ENCODE measurements at regions not wholly inside any gene's neighbourhood (a gene's known extent, or its start where the extent isn't known, plus 50 kb on each side); places are given as distances from the start of the nearest gene placed in this dataset.
"Not testable (repeated sequence)": the region's sequence is repeated elsewhere in the genome, so short reads cannot be mapped to it uniquely, and the experiment has no call there.

DNA sequence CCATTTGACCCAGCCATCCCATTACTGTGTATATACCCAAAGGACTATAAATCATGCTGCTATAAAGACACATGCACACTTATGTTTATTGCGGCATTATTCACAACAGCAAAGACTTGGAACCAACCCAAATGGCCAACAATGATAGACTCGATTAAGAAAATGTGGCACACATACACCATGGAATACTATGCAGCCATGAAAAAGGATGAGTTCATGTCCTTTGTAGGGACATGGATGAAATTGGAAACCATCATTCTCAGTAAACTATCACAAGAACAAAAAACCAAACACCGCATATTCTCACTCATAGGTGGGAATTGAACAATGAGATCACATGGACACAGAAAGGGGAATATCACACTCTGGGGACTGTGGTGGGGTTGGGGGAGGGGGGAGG, 242.7 kb upstream of the FOXF1 start:
- CTCF ChIA-PET; DNase-seq; POLR2A ChIA-PET; H3K4me3 ChIP-seq (ENCODE audit: control insufficient read depth in 1 of 7, extremely low read depth in 1 of 7, insufficient read depth in 4 of 7, low read depth in 2 of 7, low read length in 6 of 7); H3K9me3 ChIP-seq (ENCODE audit: control extremely low read depth in 1 of 5, control insufficient read depth in 4 of 5, insufficient read depth in 2 of 5, low read depth in 1 of 5, low read length in 4 of 5); H3K36me3 ChIP-seq (ENCODE audit: control insufficient read depth in 4 of 4, insufficient read depth in 4 of 4, low read length in 3 of 4); H3K27ac ChIP-seq (ENCODE audit: insufficient read depth in 1 of 2, low read depth in 1 of 2, low read length in 2 of 2, poor library complexity in 1 of 2, severe bottlenecking in 2 of 2); H3K4me1 ChIP-seq (ENCODE audit: control extremely low read depth in 1 of 4, control insufficient read depth in 4 of 4, insufficient read depth in 4 of 4, low read length in 3 of 4): not testable (repeated sequence)
- WGBS (ENCODE audit: insufficient coverage) = no CpG with 5 or more reads among the region's 3 CpGs
- H3K27me3 ChIP-seq (replicated peaks in 2 of 5; ENCODE audit: control insufficient read depth in 4 of 5, insufficient read depth in 5 of 5, low read length in 4 of 5) = peaks cover 0 to 11% (median 0%) of the 10 kb centered on the region in 5 experiments

DNA sequence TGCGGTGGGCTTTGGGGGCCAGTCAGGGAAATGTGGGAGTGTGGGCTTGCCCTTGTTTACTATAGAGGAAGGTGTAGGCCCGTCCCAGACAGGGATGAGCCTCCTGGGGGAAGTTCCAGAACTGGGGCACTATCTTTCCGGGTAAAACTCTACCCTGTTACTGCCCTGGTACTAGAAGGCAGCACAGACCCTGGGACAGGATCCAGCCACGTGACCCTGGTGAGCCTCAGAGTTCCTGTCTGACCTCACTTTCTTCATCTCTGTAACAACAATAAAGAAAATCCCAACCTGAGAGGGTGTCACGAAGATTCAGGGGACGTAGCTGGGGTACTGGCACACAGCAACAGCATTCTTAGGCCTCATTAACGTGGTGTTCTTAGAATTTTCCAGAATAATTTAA, 239.6 kb upstream of the FOXF1 start:
- CTCF ChIA-PET = no interaction called here
- 54% methylated on average over 4 of the region's 7 CpGs for WGBS (ENCODE audit: insufficient coverage)
- Histone ChIP-seq H3K4me1 (ENCODE audit: control extremely low read depth in 1 of 4, control insufficient read depth in 4 of 4, insufficient read depth in 4 of 4, low read length in 3 of 4) (no peaks in the 10 kb centered on the region), H3K27ac (ENCODE audit: insufficient read depth in 1 of 2, low read depth in 1 of 2, low read length in 2 of 2, poor library complexity in 1 of 2, severe bottlenecking in 2 of 2) (no peak overlapping the region), H3K27me3 (replicated peaks in 2 of 5; ENCODE audit: control insufficient read depth in 4 of 5, insufficient read depth in 5 of 5, low read length in 4 of 5) (peaks cover 0 to 31% (median 5%) of the 10 kb centered on the region in 5 experiments), H3K4me3 (ENCODE audit: control insufficient read depth in 1 of 7, extremely low read depth in 1 of 7, insufficient read depth in 4 of 7, low read depth in 2 of 7, low read length in 6 of 7) (no peak overlapping the region), H3K36me3 (ENCODE audit: control insufficient read depth in 4 of 4, insufficient read depth in 4 of 4, low read length in 3 of 4) (no peaks in the 10 kb centered on the region), H3K9me3 (ENCODE audit: control extremely low read depth in 1 of 5, control insufficient read depth in 4 of 5, insufficient read depth in 2 of 5, low read depth in 1 of 5, low read length in 4 of 5) (peaks cover 0 to 3% (median 0%) of the 10 kb centered on the region in 5 experiments)
- POLR2A ChIA-PET = no interaction called here
- no peak for DNase-seq

DNA sequence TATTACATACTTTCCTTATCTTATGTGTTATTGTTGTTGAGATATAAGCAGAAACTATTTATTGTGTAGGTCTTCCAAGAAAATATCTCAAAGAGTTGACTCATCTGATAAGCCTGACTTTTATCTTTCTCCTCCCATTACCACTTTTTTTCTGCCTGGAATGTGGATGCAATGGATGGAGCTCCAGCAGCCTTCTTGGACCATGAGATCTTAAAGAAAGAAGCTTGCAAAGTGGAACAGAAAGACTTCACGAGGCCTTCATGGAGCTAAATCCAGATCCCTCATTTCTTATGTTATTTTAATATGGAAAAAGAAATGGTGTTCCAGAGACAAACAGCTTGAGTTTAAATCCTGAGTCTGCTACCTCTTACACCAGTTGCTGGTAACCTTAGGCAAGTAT, 237.6 kb upstream of the FOXF1 start:
- Histone ChIP-seq H3K4me1 (ENCODE audit: control extremely low read depth in 1 of 4, control insufficient read depth in 4 of 4, insufficient read depth in 4 of 4, low read length in 3 of 4) (no peaks in the 10 kb centered on the region), H3K9me3 (ENCODE audit: control extremely low read depth in 1 of 5, control insufficient read depth in 4 of 5, insufficient read depth in 2 of 5, low read depth in 1 of 5, low read length in 4 of 5) (peaks cover 0 to 3% (median 0%) of the 10 kb centered on the region in 5 experiments), H3K27me3 (replicated peaks in 2 of 5; ENCODE audit: control insufficient read depth in 4 of 5, insufficient read depth in 5 of 5, low read length in 4 of 5) (peaks cover 0 to 47% (median 11%) of the 10 kb centered on the region in 5 experiments), H3K4me3 (ENCODE audit: control insufficient read depth in 1 of 7, extremely low read depth in 1 of 7, insufficient read depth in 4 of 7, low read depth in 2 of 7, low read length in 6 of 7) (no peak overlapping the region), H3K36me3 (ENCODE audit: control insufficient read depth in 4 of 4, insufficient read depth in 4 of 4, low read length in 3 of 4) (no peaks in the 10 kb centered on the region), H3K27ac (ENCODE audit: insufficient read depth in 1 of 2, low read depth in 1 of 2, low read length in 2 of 2, poor library complexity in 1 of 2, severe bottlenecking in 2 of 2) (no peak overlapping the region)
- no peak for DNase-seq
- POLR2A ChIA-PET = no interaction called here
- 83% methylated on average over 1 of the region's 1 CpG for WGBS (ENCODE audit: insufficient coverage)
- CTCF ChIA-PET = no interaction called here

DNA sequence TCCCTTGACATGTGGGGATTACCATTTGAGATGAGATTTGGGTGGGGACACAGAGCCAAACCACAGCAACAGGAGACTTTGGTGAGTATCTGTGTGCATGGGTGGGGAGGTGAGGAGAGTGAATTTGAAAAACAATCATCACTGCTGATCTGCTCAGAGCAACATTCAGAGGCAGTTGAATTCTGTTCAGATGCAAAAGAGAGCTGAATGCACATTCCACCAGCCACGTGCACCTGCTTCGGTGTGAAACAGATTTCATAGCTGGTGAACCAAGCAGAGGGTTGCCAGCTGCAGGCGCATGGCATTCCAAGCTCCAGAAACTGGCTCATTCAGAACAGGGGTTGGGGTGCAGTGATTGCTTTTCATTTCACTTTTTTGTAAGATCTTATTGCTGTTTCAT, 233.1 kb upstream of the FOXF1 start:
- H3K27ac ChIP-seq (ENCODE audit: insufficient read depth in 1 of 2, low read depth in 1 of 2, low read length in 2 of 2, poor library complexity in 1 of 2, severe bottlenecking in 2 of 2) = no peak overlapping the region
- no peak for DNase-seq
- H3K4me3 ChIP-seq (ENCODE audit: control insufficient read depth in 1 of 7, extremely low read depth in 1 of 7, insufficient read depth in 4 of 7, low read depth in 2 of 7, low read length in 6 of 7) = no peak overlapping the region
- 46% methylated on average over 2 of the region's 3 CpGs for WGBS (ENCODE audit: insufficient coverage)
- peaks cover 3 to 54% (median 22%) of the 10 kb centered on the region in 5 experiments for H3K27me3 ChIP-seq (replicated peaks in 2 of 5; ENCODE audit: control insufficient read depth in 4 of 5, insufficient read depth in 5 of 5, low read length in 4 of 5)
- ChIA-PET POLR2A (no interaction called here), CTCF (no interaction called here)
- no peaks in the 10 kb centered on the region for H3K36me3 ChIP-seq (ENCODE audit: control insufficient read depth in 4 of 4, insufficient read depth in 4 of 4, low read length in 3 of 4)
- no peaks in the 10 kb centered on the region for H3K4me1 ChIP-seq (ENCODE audit: control extremely low read depth in 1 of 4, control insufficient read depth in 4 of 4, insufficient read depth in 4 of 4, low read length in 3 of 4)
- H3K9me3 ChIP-seq (ENCODE audit: control extremely low read depth in 1 of 5, control insufficient read depth in 4 of 5, insufficient read depth in 2 of 5, low read depth in 1 of 5, low read length in 4 of 5) = peaks cover 0 to 3% (median 0%) of the 10 kb centered on the region in 5 experiments

DNA sequence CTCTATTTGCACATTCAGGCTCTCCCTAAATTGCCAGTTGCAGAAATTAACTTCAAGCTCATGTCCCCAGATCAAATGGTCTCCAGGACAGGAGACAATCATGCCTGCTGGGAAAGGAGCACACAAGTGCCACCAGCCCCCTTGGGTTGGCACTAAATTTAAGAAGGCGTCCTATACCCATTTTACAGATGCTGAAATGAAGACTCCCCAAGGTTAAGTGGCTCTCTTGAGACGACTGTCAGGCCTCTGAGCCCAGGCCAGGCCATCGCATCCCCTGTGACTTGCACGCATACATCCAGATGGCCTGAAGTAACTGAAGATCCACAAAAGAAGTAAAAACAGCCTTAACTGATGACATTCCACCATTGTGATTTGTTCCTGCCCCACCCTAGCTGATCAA, 232.5 kb upstream of the FOXF1 start:
- H3K9me3 ChIP-seq (ENCODE audit: control extremely low read depth in 1 of 5, control insufficient read depth in 4 of 5, insufficient read depth in 2 of 5, low read depth in 1 of 5, low read length in 4 of 5); POLR2A ChIA-PET; H3K27ac ChIP-seq (ENCODE audit: insufficient read depth in 1 of 2, low read depth in 1 of 2, low read length in 2 of 2, poor library complexity in 1 of 2, severe bottlenecking in 2 of 2); DNase-seq; H3K4me3 ChIP-seq (ENCODE audit: control insufficient read depth in 1 of 7, extremely low read depth in 1 of 7, insufficient read depth in 4 of 7, low read depth in 2 of 7, low read length in 6 of 7); H3K4me1 ChIP-seq (ENCODE audit: control extremely low read depth in 1 of 4, control insufficient read depth in 4 of 4, insufficient read depth in 4 of 4, low read length in 3 of 4); CTCF ChIA-PET; H3K36me3 ChIP-seq (ENCODE audit: control insufficient read depth in 4 of 4, insufficient read depth in 4 of 4, low read length in 3 of 4): not testable (repeated sequence)
- WGBS (ENCODE audit: insufficient coverage) = 79% methylated on average over 2 of the region's 4 CpGs
- H3K27me3 ChIP-seq (replicated peaks in 2 of 5; ENCODE audit: control insufficient read depth in 4 of 5, insufficient read depth in 5 of 5, low read length in 4 of 5) = peaks cover 3 to 59% (median 27%) of the 10 kb centered on the region in 5 experiments

DNA sequence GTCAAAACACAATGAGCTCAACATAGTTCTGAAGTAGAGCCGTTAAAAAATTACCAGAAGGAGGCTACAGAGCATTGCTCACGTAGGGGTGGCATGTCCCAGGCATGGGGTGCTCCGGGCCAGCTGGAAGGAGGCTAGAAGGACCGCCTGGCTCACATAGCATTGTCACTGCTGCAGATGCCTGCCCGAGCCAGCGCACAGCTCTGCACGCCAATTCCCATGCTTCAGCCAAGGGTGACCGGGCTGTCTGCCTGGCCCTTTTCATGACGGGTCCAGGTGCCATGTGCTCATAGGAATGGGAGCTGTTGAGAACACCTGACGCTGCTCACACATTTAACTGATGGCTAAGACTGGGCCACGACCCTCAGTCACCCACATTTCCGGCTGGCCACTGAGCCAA, 228.9 kb upstream of the FOXF1 start:
- 94% methylated on average over 12 of the region's 12 CpGs for WGBS (ENCODE audit: insufficient coverage)
- no peak overlapping the region for H3K27ac ChIP-seq (ENCODE audit: insufficient read depth in 1 of 2, low read depth in 1 of 2, low read length in 2 of 2, poor library complexity in 1 of 2, severe bottlenecking in 2 of 2)
- no peak overlapping the region for H3K4me3 ChIP-seq (ENCODE audit: control insufficient read depth in 1 of 7, extremely low read depth in 1 of 7, insufficient read depth in 4 of 7, low read depth in 2 of 7, low read length in 6 of 7)
- peaks cover 0 to 71% (median 34%) of the 10 kb centered on the region in 5 experiments for H3K27me3 ChIP-seq (replicated peaks in 2 of 5; ENCODE audit: control insufficient read depth in 4 of 5, insufficient read depth in 5 of 5, low read length in 4 of 5)
- CTCF ChIA-PET = no interaction called here
- DNase-seq = no peak
- no peaks in the 10 kb centered on the region for H3K36me3 ChIP-seq (ENCODE audit: control insufficient read depth in 4 of 4, insufficient read depth in 4 of 4, low read length in 3 of 4)
- POLR2A ChIA-PET = no interaction called here
- H3K4me1 ChIP-seq (ENCODE audit: control extremely low read depth in 1 of 4, control insufficient read depth in 4 of 4, insufficient read depth in 4 of 4, low read length in 3 of 4) = no peaks in the 10 kb centered on the region
- no peaks in the 10 kb centered on the region for H3K9me3 ChIP-seq (ENCODE audit: control extremely low read depth in 1 of 5, control insufficient read depth in 4 of 5, insufficient read depth in 2 of 5, low read depth in 1 of 5, low read length in 4 of 5)

DNA sequence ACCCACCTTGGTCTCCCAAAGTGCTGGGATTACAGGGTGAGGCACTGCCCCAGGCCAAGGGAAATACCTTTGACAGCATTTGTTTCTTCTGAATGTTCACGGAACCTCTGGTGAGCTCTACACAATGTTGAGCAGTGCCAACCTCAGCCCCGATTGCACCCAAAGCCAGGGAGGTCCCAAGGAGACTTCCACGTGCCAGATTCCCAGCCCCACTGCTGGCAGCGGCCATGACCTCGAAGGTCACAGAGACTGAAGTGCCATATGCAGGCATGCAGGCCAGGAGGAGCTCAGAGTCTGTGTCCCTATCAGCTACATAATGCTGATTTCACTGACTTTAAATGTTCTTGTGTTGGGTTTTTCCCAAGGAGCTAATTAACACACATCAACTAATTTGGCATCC, 226.4 kb upstream of the FOXF1 start:
- no peak overlapping the region for H3K4me3 ChIP-seq (ENCODE audit: control insufficient read depth in 1 of 7, extremely low read depth in 1 of 7, insufficient read depth in 4 of 7, low read depth in 2 of 7, low read length in 6 of 7)
- H3K27ac ChIP-seq (ENCODE audit: insufficient read depth in 1 of 2, low read depth in 1 of 2, low read length in 2 of 2, poor library complexity in 1 of 2, severe bottlenecking in 2 of 2) = no peak overlapping the region
- H3K9me3 ChIP-seq (ENCODE audit: control extremely low read depth in 1 of 5, control insufficient read depth in 4 of 5, insufficient read depth in 2 of 5, low read depth in 1 of 5, low read length in 4 of 5) = peaks cover 0 to 3% (median 0%) of the 10 kb centered on the region in 5 experiments
- DNase-seq = no peak
- WGBS (ENCODE audit: insufficient coverage) = 66% methylated on average over 5 of the region's 5 CpGs
- no peaks in the 10 kb centered on the region for H3K4me1 ChIP-seq (ENCODE audit: control extremely low read depth in 1 of 4, control insufficient read depth in 4 of 4, insufficient read depth in 4 of 4, low read length in 3 of 4)
- H3K36me3 ChIP-seq (ENCODE audit: control insufficient read depth in 4 of 4, insufficient read depth in 4 of 4, low read length in 3 of 4) = no peaks in the 10 kb centered on the region
- H3K27me3 ChIP-seq (replicated peaks in 2 of 5; ENCODE audit: control insufficient read depth in 4 of 5, insufficient read depth in 5 of 5, low read length in 4 of 5) = peaks cover 12 to 78% (median 42%) of the 10 kb centered on the region in 5 experiments
- POLR2A ChIA-PET = no interaction called here
- CTCF ChIA-PET = no interaction called here
